ENCODE measurements at regions not wholly inside any gene's neighbourhood (a gene's known extent, or its start where the extent isn't known, plus 50 kb on each side); places are given as distances from the start of the nearest gene placed in this dataset.

DNA sequence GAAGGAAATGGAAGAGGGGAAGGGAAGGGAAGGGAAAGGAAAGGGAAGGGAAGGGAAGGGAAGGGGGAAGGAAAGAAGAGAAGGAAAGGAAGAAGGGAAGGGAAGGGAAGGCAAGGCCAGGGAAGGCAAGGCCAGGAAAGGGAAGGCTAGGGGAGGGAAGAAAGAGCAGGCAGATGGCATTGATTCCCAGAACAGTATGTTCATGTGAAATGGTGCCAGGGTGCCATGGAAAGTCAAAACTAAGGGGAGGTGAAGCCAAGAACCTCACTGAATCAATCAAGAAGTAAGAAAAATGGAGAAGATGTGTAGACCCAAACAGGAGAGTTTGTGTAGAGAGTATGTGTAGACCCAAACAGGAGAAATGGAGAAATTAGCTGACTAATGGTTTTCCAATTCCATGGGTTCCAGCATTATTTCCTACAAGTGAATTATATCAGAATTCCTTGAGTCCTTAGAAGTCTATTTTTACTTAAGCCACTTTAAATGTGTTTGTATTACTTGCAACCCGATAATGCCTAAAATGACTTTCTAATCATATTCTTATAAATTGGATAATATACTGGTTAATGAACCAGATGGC is 367.6 kb downstream of the TXNL1 start:
- no peaks in the 10 kb centered on the region for H3K27me3 Mint-ChIP-seq (ENCODE audit: low read depth)
- H3K4me3 Mint-ChIP-seq, result no peak overlapping the region
- TF ChIP-seq, protein P1, sequence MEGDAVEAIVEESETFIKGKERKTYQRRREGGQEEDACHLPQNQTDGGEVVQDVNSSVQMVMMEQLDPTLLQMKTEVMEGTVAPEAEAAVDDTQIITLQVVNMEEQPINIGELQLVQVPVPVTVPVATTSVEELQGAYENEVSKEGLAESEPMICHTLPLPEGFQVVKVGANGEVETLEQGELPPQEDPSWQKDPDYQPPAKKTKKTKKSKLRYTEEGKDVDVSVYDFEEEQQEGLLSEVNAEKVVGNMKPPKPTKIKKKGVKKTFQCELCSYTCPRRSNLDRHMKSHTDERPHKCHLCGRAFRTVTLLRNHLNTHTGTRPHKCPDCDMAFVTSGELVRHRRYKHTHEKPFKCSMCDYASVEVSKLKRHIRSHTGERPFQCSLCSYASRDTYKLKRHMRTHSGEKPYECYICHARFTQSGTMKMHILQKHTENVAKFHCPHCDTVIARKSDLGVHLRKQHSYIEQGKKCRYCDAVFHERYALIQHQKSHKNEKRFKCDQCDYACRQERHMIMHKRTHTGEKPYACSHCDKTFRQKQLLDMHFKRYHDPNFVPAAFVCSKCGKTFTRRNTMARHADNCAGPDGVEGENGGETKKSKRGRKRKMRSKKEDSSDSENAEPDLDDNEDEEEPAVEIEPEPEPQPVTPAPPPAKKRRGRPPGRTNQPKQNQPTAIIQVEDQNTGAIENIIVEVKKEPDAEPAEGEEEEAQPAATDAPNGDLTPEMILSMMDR (conservative IDR thresholded peaks at IDR 0.05), result no peak
- H3K36me3 Mint-ChIP-seq (ENCODE audit: low read depth), result no peaks in the 10 kb centered on the region
- H3K9me3 Mint-ChIP-seq, result peaks cover 10% of the 10 kb centered on the region
- no peak for DNase-seq (ENCODE audit: low read depth, low spot score)
- no peak overlapping the region for H3K27ac Mint-ChIP-seq (ENCODE audit: unreplicated experiment)
- H3K4me1 Mint-ChIP-seq, result peaks cover 3% of the 10 kb centered on the region

DNA sequence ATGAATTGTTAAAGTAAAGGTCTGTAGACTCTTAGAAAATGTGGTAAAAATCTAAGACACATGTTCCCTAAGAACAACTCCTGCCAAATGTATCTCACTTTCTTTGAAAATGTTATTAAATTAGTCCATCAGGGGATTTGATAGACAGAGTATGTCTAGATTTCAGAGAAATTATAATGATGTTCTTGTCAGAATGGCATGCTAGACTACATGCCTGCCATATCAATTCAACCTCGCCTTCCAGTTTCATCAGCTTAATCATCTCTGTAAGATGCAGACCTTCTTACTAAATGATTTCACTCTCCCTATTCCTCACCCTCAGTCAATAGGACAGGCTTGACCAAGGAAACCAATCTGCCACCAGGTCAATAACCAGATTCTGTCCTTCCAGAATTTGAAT is 368.4 kb downstream of the TXNL1 start:
- Mint-ChIP-seq H3K27ac (ENCODE audit: unreplicated experiment) (no peak overlapping the region), H3K4me3 (no peak overlapping the region), H3K27me3 (ENCODE audit: low read depth) (no peaks in the 10 kb centered on the region), H3K36me3 (ENCODE audit: low read depth) (no peaks in the 10 kb centered on the region), H3K4me1 (peaks cover 3% of the 10 kb centered on the region), H3K9me3 (peaks cover 10% of the 10 kb centered on the region)
- no peak for DNase-seq (ENCODE audit: low read depth, low spot score)
- TF ChIP-seq, protein P1 (conservative IDR thresholded peaks at IDR 0.05), result no peak

DNA sequence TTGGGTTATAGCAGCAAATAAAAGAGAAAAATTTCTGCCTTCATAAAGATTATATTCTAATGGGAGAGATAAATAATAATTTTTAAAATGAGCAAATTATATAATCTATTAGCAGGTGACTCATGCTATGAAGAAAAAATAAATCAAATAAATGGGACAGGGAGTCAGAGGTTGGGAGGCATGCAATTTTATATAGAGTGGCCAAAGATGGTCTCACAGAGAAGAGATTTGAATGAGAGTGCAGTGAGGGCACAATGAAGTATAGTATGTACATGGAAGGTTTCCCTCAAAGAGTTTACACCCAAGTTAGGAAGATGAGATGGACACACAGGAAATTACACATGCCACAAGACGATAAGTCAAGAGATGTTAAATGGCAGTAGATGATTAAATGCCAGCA is 369.4 kb downstream of the TXNL1 start:
- Mint-ChIP-seq H3K4me3 (no peak overlapping the region), H3K27ac (ENCODE audit: unreplicated experiment) (no peak overlapping the region), H3K9me3 (peaks cover 8% of the 10 kb centered on the region), H3K4me1 (peaks cover 3% of the 10 kb centered on the region), H3K36me3 (ENCODE audit: low read depth) (no peaks in the 10 kb centered on the region), H3K27me3 (ENCODE audit: low read depth) (no peaks in the 10 kb centered on the region)
- TF ChIP-seq, protein P1 (conservative IDR thresholded peaks at IDR 0.05), result no peak
- no peak for DNase-seq (ENCODE audit: low read depth, low spot score)

DNA sequence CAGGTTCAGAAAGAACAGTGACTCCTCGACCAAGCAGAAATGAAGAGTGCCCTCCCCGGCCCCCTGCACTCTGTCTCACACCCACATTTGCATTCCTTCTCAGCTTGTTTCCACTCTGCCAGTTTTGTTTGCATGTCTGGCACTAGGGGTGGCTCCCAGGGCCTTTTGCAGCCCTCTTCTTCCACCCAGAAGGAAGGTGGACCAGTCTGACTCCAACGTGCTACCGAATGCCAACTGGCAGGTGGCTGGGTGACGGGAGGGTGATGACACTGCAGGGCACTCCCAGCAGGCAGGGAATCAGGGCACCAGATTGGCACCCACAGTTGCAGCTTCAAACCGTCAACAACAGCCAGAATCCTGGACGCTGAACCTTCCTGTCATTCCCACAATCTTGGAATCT is 371.1 kb downstream of the TXNL1 start:
- no peak for DNase-seq (ENCODE audit: low read depth, low spot score)
- H3K36me3 Mint-ChIP-seq (ENCODE audit: low read depth), result no peaks in the 10 kb centered on the region
- H3K27ac Mint-ChIP-seq (ENCODE audit: unreplicated experiment), result no peak overlapping the region
- H3K9me3 Mint-ChIP-seq, result peaks cover 6% of the 10 kb centered on the region
- H3K4me1 Mint-ChIP-seq, result peaks cover 3% of the 10 kb centered on the region
- no peak overlapping the region for H3K4me3 Mint-ChIP-seq
- TF ChIP-seq, protein P1 (conservative IDR thresholded peaks at IDR 0.05), result no peak
- no peaks in the 10 kb centered on the region for H3K27me3 Mint-ChIP-seq (ENCODE audit: low read depth)

DNA sequence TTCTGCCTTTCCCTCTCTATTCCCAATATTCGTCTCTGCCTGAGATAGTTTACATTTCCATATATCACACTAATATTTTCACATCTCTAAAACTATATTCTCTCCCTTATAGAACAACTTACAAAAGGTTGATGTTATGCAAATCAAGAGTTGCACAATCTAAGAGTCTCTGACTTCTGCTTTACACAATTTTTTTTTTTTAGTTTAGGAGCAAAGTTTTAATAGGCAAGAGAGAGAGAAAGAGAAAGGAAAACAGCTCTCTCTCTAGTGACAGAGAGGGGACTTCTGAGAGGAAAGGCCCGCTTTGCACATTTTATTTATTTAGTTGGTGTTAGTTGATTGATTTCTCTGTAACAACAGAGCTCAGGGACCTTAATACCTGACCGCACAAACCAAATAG is 380.2 kb downstream of the TXNL1 start:
- DNase-seq (ENCODE audit: low read depth, low spot score), result no peak
- TF ChIP-seq, protein P1 (conservative IDR thresholded peaks at IDR 0.05), result no peak
- peaks cover 3% of the 10 kb centered on the region for H3K36me3 Mint-ChIP-seq (ENCODE audit: low read depth)
- no peaks in the 10 kb centered on the region for H3K27me3 Mint-ChIP-seq (ENCODE audit: low read depth)
- peaks cover 12% of the 10 kb centered on the region for H3K4me1 Mint-ChIP-seq
- no peak overlapping the region for H3K4me3 Mint-ChIP-seq
- no peak overlapping the region for H3K27ac Mint-ChIP-seq (ENCODE audit: unreplicated experiment)
- H3K9me3 Mint-ChIP-seq, result peaks cover 5% of the 10 kb centered on the region
